Fibroblast of mammary gland (primary cell): ENCODE measurements at regions not wholly inside any gene's neighbourhood (a gene's known extent, or its start where the extent isn't known, plus 50 kb on each side); places are given as distances from the start of the nearest gene placed in this dataset.

Experiments
- DNase-seq: peaks from one replicate; pipeline ENCODE4 v3.0.0-alpha.2; 2010; ENCODE audit warnings: low read depth
- H3K4me3 ChIP-seq: 2 replicates; pipeline ENCODE4 v1.5.1; 2011; ENCODE audit warnings: low read depth, mild to moderate bottlenecking, low read length, moderate library complexity; ENCODE audit not compliant: control insufficient read depth
- CTCF ChIP-seq: conservative IDR thresholded peaks from 2 replicates; pipeline ENCODE4 v1.5.1; 2011; ENCODE audit warnings: low read depth, low read length, inconsistent platforms; ENCODE audit not compliant: control insufficient read depth, insufficient read depth

- DNase-seq, result peak; percentile 52
- no peak overlapping the region for H3K4me3 ChIP-seq
- no peak for TF ChIP-seq CTCF
These were observed 60.3 kb upstream of the JUN start for GRCh38 chr1:58844176-58844575.

- no peak for DNase-seq
These were observed 62.1 kb upstream of the JUN start for GRCh38 chr1:58845942-58846341.

GRCh38 chr1:58848818-58849411 lies 65.1 kb upstream of the JUN start:
- TF ChIP-seq CTCF, result peak; percentile 21
- no peak overlapping the region for H3K4me3 ChIP-seq
- peak; percentile 99 for DNase-seq

More at GRCh38 chr1:58845942-58846341, 62.1 kb upstream of the JUN start:
- TF ChIP-seq CTCF, result no peak
- H3K4me3 ChIP-seq, result no peak overlapping the region

GRCh38 chr1:58849551-58849950 lies 65.7 kb upstream of the JUN start:
- no peak overlapping the region for H3K4me3 ChIP-seq
- TF ChIP-seq CTCF, result no peak
- DNase-seq, result peak; percentile 7

GRCh38 chr1:58850636-58851035 lies 66.8 kb upstream of the JUN start:
- peak; percentile 38 for DNase-seq
- H3K4me3 ChIP-seq, result no peak overlapping the region
- TF ChIP-seq CTCF, result no peak

- no peak overlapping the region for H3K4me3 ChIP-seq
- DNase-seq, result no peak
- TF ChIP-seq CTCF, result no peak
These were observed 69.1 kb upstream of the JUN start for GRCh38 chr1:58852731-58853485.
